ENCODE measurements at regions not wholly inside any gene's neighbourhood (a gene's known extent, or its start where the extent isn't known, plus 50 kb on each side); places are given as distances from the start of the nearest gene placed in this dataset.
"Not testable (repeated sequence)": the region's sequence is repeated elsewhere in the genome, so short reads cannot be mapped to it uniquely, and the experiment has no call there.

GRCh38 chr4:115519476-115519875, 406.1 kb upstream of the NDST4 start:
- not testable (repeated sequence) for DNase-seq

- no peak for DNase-seq
These were observed 402.4 kb upstream of the NDST4 start for GRCh38 chr4:115515772-115516171.

- DNase-seq, result no peak
These were observed 401.9 kb upstream of the NDST4 start for GRCh38 chr4:115515366-115515765.

GRCh38 chr4:115514675-115515074, 401.3 kb upstream of the NDST4 start:
- DNase-seq, result no peak

- no peak for DNase-seq
These were observed 391.9 kb upstream of the NDST4 start for GRCh38 chr4:115505326-115505725.

GRCh38 chr4:115501656-115502055, 388.2 kb upstream of the NDST4 start:
- no peak for DNase-seq

GRCh38 chr4:115493770-115494169, 380.4 kb upstream of the NDST4 start:
- not testable (repeated sequence) for DNase-seq

- DNase-seq, result no peak
These were observed 378.3 kb upstream of the NDST4 start for GRCh38 chr4:115491686-115492085.

- DNase-seq, result no peak
These were observed 375.9 kb upstream of the NDST4 start for GRCh38 chr4:115489279-115489678.

GRCh38 chr4:115485402-115485801, 372.0 kb upstream of the NDST4 start:
- DNase-seq, result no peak

- DNase-seq, result no peak
These were observed 371.1 kb upstream of the NDST4 start for GRCh38 chr4:115484479-115484878.

- DNase-seq, result no peak
These were observed 357.3 kb upstream of the NDST4 start for GRCh38 chr4:115470763-115471162.

GRCh38 chr4:115459301-115459700, 345.9 kb upstream of the NDST4 start:
- DNase-seq, result not testable (repeated sequence)

GRCh38 chr4:115456231-115456630, 342.8 kb upstream of the NDST4 start:
- DNase-seq, result no peak

- DNase-seq, result no peak
These were observed 340.8 kb upstream of the NDST4 start for GRCh38 chr4:115454228-115454627.

- DNase-seq, result no peak
These were observed 340.0 kb upstream of the NDST4 start for GRCh38 chr4:115453416-115453815.

- DNase-seq, result not testable (repeated sequence)
These were observed 338.8 kb upstream of the NDST4 start for GRCh38 chr4:115452229-115452628.

GRCh38 chr4:115437739-115438138, 324.3 kb upstream of the NDST4 start:
- no peak for DNase-seq

- no peak for DNase-seq
These were observed 320.1 kb upstream of the NDST4 start for GRCh38 chr4:115433491-115433890.

- no peak for DNase-seq
These were observed 316.6 kb upstream of the NDST4 start for GRCh38 chr4:115430024-115430423.

- DNase-seq, result no peak
These were observed 315.0 kb upstream of the NDST4 start for GRCh38 chr4:115428455-115428854.

GRCh38 chr4:115424852-115425251, 311.4 kb upstream of the NDST4 start:
- DNase-seq, result no peak

- no peak for DNase-seq
These were observed 305.4 kb upstream of the NDST4 start for GRCh38 chr4:115418635-115419396.

GRCh38 chr4:115396034-115396433, 282.6 kb upstream of the NDST4 start:
- no peak for DNase-seq

- no peak for DNase-seq
These were observed 263.4 kb upstream of the NDST4 start for GRCh38 chr4:115376866-115377265.

Data from NK-92 treated with Interleukin-12 subunit alpha and Interleukin-12 subunit beta, amount 100 ng/mL, for 24 hours (cell line).